ENCODE measurements at regions not wholly inside any gene's neighbourhood (a gene's known extent, or its start where the extent isn't known, plus 50 kb on each side); places are given as distances from the start of the nearest gene placed in this dataset.
A peak's percentile ranks its signal among the peaks of the same experiment; 100 is the strongest.
"Not testable (repeated sequence)": the region's sequence is repeated elsewhere in the genome, so short reads cannot be mapped to it uniquely, and the experiment has no call there.

DNA sequence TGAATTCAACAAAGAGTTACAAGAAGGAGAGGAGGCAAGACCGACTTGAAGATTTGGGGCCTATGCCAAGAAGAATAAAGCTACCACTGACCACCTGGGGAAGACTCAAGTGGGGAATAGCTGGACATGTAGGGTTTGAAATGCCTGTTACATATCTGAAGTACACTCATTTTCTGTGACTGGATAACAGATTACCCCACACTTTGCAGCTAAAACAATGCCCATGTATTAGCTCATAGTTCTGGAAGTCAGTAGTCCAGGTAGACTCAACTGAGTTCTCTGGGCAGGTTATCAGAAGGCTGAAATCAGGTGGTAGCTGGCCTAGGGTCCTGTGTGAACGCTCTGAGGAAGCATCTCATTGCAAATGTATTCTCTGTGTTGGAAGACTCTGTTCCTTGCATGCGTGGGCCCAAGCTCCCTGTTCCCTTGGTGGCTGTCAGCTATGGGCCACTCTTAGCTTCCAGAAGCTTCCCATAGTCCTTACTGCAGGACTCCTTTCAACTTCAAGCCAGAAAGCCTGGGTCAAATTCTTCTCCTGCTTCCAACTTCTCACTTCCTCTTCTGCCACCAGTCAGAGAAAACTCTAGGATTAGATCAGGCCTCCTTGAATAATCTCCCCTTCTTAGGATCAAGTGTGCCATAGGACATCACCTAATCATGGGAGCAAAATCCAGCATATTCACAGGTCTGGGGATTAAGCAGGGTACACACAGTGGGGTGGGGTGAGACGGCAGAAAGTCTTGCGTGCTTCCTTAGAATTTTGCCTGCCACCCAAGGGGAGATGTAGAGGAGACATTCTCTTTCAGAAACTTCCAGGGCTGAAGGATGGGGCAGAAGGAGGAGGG, 187.8 kb downstream of the SHQ1 start:
- no peak for DNase-seq

DNA sequence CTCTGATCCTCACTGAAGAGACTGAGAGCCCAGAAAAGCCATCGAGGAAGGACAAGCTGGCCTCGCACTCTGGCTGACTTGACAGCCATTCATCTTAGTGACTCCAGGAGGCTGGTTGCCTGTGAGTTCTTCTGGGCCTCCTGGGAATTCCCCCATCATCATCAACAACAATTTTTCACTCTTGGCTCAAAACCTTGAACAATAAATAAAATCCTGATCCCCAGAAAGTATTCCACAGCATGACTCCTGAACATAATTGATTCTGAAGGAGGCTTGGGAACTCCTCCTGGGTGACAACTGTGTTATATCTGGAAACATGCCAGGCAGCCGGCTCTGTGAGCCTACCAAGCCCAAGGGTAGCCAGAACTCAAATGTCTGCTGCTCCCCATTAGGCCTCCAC, 188.6 kb downstream of the SHQ1 start:
- no peak for DNase-seq

DNA sequence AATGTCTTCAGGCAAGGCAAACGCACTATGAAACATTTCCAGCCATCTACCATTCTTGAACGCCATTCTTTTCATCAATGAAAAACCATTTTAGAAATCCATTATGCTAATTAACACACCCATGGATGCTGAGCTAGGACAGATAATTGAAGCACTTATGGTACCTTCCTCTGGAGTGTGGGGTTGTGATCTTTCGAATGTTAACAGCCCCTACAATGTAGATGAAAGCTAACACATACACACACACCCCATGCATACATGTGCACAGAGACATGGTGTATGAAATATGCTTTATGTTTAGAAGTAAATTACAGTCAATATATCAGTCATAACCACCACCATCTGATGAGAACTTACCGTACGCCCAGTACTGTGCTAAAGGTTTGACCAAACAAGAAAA, 189.1 kb downstream of the SHQ1 start:
- DNase-seq: no peak

DNA sequence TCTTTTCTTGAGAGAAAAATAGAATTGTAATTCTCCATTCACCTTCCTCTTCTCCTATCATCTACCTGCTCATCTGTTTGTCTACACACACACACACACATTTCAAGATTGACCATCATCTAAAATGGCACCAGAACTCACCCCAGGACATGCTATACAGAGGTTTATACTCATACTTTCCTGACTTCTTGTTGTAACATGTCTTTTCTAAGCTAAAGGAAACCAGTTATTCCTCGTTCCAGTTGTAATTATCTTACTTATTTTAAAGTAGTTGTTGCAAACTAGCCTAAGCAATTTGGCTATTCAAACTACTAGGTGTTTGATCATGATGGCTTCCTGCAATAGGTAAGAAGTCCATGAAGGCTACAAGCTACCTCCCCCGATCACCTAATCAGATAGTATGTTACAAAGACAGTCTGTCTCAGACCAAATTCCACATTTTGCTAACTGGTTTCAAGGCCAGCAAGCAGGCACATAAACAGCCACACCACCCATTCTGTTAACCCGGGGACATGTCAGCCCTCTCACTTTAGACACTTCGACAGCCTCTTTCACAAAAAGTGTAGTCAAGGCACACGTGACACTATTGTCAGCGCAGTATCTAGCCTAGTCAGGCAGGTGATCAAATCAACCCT, 189.7 kb downstream of the SHQ1 start:
- no peak for DNase-seq

DNA sequence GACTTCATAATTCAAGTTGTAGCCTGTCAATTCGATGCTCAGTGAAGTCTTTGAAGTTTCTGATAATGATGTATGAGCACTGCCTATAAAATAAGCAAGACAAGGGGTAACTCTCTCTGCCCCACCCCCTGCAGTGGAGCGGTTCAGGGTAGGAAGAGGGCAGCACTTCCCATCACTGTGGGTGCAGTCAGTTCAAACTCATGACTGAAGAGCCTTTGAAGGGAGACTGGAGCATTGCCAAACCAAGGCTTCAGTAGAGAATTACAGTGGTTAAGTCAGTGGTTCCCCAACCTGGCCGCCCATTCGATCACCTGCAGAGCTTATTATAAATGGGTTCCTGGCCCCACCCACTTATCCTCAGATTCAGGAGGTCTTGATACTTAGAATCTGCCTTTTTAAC, 190.6 kb downstream of the SHQ1 start:
- no peak for DNase-seq

DNA sequence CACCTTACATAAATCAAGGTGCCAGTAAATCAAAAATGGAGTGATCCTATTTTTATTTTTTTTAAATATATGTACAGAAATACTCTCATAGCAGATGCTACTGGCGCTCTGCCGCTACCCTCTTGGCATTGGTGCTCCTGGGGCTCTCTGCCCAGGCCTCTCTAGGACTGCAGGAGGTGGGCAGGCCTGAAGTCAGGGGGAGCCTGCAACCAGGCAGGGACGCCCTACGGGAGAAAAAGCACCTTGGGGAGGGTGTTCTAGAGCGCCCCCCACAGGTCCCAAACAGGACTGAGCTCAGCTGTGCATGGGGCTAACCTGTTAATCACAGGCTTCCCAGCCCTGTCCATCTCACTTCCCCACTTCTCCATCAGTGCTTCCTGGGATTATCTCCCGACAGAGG, 192.5 kb downstream of the SHQ1 start:
- DNase-seq: no peak

DNA sequence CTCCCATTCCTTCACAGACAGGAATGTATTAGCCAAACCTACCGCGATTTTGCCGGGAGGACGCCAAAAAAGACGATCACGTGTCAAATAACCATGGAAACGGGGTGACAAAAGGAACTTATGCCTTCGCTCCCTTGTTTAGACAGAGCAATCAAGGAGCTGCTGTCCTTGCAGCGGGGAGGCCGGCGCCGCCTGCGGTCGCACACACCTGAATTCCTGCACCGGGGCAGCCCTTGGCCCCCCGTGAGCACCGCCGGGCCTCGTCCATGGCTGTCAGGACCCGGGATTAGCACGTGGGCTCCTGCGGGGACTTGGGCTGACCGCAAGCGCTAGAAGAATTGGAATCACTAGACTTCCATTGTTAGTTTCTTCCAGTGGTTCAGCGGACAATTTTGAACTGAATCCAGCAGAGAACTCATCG, 193.1 kb downstream of the SHQ1 start:
- peak in 1 of 3 donors; percentile 64 for DNase-seq

DNA sequence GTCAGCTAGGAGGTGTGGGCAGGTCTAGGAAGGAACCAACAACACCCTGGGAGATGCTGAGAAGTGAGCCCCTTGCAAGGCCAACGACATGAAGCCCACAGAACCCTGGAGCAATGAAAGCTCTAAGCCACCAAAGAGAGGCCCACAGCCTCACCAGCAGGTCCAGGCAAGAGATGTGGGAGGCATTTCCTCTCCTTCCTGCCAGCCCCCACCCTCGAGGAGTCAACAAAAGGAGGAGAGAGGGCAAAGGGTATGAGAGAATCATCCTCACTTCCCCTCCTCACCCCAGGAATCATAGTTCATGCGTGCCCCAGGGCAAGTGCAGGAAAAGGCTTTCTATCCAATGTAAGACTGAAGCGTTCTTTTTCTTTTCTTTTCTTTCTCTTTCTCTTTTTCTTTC, 195.8 kb downstream of the SHQ1 start:
- no peak for DNase-seq

DNA sequence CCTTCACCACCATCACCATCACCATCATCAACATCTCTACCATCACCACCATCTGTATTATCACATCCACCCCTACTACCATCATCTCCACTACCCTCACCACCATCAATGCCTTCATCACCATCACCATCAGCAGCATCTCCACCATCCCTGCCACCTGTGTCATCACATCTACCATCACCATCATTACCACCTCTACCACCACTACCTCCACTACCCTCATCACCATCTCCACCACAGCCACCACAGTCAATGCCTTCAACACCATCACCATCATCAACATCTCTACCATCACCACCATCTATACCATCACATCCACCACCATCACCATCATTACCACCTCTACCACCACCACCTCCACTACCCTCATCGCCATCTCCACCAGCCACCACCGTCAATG, 196.7 kb downstream of the SHQ1 start:
- DNase-seq: no peak

DNA sequence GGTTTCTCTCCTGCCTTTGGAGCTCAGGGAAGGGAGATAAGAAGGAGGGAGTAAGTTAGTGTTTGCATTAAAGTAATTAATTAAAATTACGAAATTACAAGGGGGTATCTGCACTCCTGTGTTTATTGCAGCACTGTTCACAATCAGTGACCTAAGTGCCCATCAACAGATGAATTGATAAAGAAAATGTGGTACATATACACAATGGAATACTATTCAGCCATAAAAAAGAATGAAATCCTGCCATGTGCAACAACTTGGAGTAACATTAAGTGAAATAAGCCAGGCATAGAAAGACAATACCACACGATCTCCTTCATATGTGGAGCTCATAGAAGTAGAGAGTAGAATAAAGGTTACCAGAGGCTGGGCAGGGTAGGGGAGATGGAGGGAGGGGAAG, 202.0 kb downstream of the SHQ1 start:
- no peak for DNase-seq

DNA sequence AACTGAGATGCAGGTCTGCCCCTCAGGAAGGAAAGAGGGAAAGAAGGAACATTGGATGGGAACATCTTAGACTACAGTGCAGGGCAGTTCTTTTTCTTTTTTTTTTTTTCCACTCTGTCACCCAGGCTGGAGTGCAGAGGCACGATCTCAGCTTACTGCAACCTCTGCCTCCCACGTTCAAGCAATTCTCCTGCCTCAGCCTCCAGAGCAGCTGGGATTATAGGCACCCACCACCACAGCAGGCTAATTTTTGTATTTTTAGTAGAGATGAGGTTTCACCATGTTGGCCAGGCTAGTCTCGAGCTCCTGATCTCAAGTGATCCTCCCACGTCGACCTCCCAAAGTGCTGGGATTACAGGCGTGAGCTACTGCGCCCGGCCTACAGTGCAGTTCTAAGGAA, 204.6 kb downstream of the SHQ1 start:
- not testable (repeated sequence) for DNase-seq

DNA sequence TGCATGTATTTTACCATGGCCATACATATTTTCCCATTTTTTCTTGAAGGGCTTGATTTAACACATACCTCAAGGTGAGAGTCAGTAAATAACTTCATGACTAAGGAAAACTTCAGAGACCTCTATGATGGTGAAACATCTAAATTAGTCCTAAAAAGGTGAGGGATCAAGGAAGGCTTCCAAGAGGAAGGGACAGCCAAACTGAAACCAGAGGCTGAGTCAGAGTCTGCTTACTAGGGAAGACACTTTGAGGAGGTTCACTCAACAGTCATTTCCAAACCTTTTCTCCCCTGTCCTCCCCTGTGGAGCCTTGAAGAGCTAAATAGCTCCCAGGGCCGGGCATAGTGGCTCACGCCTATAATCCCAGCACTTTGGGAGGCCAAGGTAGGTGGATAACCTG, 206.6 kb downstream of the SHQ1 start:
- DNase-seq: no peak

DNA sequence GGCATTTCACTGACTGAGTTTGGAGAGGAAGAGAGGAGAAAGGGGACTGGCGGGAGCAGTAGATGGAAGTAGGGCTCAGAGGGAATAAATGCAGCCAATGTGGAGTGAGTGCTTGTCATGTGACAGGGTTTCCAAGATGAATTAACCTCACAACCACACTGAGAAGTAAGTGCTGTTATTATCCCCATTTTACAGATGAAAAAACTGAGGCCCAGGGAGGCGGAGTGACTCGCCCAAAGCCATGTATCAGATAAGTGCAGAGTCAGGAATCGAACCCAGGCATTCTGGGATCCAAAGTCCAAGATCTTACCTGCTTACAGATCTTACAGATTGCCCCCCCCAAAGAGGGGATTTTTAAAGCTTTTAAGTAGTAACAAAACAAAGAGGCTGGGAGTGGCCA, 207.2 kb downstream of the SHQ1 start:
- no peak for DNase-seq

DNA sequence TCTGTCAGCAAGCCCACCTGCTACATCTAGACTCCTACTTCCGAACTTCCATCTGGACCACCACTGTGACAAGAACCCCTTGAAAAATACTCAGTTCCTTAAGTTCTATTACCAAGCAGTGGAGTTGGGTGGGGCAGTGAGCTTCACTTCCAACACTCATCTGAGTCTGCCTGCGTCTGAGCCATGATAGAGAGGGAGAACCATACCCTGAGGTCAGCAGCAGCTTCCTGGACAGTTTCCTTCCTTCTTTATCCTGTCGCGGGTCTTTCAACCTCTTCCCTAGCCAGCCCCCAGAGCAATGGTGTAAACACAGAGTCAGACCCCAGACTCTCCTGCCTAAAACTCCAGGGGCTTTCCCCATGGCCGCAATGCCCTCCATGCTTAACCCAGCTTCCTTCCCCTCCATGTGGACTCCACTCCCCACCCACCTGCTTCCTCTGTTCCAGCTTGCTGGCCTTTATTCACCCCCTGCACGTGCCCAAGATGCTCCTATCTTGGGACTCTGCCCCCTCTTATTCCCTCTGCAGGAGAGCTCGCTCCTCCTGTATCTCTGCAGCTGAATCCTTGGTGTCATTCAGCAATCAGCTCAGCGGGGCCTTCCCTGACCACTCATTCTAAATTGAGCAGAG, 211.2 kb downstream of the SHQ1 start:
- peak in 1 of 3 donors; percentile 10 for DNase-seq

DNA sequence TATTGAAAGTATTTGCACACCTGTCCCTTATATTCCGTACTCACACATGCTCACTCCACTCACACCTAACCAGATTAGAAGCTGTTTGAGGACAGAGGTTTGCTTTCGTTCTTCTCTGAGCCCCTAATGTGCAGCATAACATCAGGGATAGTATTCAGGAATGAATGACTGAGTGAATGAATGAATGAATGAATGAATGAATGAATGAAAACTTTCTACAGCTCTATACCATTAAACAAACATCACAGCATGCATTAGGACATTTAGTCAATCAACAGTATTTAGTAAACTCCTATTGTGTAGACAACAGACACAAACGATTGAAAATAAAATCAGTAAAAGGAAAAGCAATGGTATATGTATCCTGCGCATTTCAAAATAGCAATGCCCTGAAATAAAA, 212.7 kb downstream of the SHQ1 start:
- no peak for DNase-seq

DNA sequence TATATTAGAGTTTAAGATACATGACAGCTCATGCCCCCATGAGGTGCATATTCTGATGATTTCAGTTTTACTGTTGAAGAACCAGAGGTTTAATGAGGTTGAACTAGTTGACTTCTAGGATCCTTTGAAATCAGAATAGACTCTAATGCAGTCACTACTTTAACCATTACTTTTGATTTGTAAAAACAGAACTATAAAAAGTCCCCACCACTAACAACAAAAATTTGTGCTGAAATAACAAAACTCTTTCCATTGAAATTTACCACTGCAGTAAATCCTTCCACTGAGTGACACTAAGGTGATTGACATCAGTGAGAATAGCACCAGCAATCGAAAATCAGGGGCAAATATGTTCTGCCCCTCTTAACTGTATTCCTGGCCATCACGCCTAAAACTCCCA, 214.1 kb downstream of the SHQ1 start:
- DNase-seq: no peak

DNA sequence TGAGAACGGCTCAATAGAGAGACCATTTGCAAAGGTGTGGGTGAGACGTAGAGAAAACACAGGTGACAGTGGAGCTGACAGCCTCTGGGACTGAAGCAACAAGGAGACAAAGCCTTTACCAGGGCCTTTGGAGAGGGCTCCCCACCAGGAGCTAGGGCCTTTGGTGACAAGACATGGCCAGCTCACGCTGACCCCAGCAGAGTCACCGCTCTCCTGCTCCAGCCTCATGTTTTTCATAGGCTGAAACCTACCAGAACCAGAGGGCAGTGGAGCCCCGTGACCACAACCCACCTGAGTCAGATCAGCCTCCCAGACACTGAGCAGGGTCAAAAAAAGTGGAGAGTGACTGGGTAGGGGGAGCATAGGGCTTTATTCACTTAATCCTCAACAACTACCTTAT, 214.7 kb downstream of the SHQ1 start:
- DNase-seq: no peak

DNA sequence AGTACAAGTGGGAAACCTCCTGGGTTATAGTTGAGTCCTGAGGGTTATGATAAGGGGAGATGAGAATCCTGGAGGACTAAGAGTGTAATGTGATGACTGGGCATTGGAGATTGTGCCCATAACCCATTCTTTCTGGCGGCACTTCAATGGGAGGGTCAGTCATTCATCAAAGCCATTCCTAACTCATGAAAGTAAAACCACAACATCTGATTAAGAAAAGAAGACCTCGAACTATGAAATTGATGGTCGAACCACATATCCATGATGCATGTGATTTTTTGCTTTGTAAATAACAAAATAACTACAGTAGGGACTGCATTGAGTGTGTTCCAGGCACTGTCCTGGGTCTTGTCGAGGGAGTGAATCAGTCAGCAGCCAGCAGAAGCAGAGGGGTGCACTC, 215.1 kb downstream of the SHQ1 start:
- DNase-seq: no peak

DNA sequence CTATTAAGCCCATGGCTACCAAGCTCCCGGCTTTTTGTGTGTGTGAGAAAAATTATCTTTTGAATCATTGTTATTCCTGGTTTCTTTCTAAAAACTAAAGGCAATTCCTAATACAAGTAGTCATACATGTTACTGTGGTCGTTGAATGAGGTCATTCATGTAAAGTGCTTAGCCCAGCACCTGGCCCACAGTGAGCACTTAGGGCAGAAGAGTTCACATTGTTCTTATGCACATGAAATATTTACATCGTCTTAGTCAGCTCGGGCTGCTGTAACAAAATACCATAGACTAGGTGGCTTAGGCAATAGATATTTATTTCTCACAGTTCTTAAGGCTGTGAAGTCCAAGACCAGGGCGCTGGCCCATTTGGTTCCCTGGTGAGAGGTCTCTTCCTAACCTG, 216.1 kb downstream of the SHQ1 start:
- DNase-seq: no peak

DNA sequence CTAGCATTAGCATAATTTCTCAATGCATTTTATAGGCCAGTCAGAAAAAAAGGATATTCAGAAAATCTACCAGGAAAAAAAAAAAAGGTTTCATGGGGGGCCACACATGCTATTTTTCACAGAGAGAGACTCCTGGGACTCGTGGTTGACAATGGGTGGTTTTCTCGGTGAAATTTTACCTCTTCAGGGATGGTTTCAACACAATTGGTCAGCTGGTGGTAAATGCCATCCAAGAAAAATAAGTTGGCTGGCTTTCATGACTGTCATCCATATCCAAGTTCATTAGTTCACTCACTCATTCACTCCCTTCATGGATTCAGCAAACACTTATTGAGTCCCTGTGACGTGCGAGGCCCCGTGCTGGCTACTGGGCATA, 217.3 kb downstream of the SHQ1 start:
- DNase-seq: no peak

DNA sequence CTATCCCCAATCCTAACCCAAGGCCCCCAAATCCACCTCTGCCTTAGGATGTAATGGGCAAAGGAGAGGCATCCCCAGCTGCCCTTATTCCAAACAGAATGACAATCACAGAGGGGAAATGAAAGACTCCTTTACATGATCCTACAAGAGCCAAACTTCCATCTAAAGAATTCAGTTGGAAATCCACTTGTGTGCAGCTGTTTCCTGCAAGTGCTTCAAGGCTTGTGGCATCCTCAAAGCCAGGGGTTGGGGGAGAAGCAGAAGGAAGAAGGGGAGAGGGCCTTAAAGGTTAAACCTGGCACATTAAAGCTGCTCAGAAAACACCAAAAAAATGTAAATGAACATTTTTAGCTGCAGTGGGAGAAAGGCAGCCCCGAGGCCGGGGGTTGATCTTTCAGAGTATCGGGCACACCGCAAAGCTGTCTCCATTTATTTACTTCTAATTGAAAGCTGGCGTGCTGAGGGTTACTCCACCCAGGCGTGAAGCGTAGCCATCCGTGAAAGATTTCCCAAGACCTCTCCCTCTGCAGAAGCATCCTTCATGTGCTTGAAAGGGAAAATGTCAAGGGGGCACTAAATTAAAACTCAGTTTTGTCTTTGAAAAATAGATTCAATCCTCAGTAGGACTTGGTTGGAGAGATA, 217.8 kb downstream of the SHQ1 start:
- DNase-seq: peak in 1 of 3 donors; percentile 62

DNA sequence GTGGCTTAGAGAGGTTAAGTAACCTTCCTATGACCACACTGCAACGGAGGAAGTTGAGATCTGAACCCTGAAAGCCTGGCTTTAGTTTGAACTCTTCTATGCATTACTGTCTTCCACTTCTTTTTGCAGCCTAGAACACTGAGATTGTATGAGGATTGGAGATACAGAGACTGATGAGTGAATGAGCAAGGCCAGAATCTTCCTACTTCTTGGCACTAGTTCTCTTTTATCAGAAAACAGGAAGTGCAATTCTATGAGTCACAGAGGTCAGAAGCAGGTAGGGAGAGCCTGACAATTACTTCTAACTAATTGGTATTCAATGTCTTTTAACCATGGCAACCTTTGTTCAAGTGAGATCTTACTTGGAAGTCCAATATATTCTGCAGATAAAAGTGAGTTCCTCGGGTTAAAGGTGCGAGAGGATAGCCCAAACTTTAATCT, 219.0 kb downstream of the SHQ1 start:
- no peak for DNase-seq

DNA sequence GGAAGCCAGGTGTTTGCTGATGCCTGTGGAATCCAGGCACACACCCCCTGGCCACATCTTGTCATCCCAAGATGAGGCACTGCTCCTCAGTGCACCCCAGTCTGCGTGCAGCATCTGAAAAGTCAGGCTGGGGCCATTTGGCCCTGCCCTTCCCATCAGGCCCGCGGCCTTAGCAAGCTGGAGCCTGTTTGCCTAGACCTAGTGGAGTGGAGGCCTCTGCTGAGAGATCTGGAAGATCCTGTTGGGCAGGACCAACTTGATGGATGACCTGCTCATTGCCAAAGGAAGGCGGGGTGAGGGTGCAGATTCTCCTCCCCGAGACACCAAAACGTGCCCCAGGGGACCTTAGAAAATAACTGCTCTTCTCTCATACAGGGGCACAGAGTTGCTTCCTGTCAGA, 220.2 kb downstream of the SHQ1 start:
- no peak for DNase-seq

Data from muscle of back (tissue), 3 donors.